GM12872 (cell line): ENCODE measurements at regions not wholly inside any gene's neighbourhood (a gene's known extent, or its start where the extent isn't known, plus 50 kb on each side); places are given as distances from the start of the nearest gene placed in this dataset.

Experiments
- CTCF ChIP-seq: IDR thresholded peaks from 3 replicates; pipeline ENCODE4 v1.5.1; 2011; ENCODE audit warnings: low read depth, mild to moderate bottlenecking, low read length, moderate library complexity; ENCODE audit not compliant: insufficient read depth

- TF ChIP-seq CTCF = no peak
These were observed 850.6 kb upstream of the CHAC2 start for GRCh38 chr2:52916981-52917380.

DNA sequence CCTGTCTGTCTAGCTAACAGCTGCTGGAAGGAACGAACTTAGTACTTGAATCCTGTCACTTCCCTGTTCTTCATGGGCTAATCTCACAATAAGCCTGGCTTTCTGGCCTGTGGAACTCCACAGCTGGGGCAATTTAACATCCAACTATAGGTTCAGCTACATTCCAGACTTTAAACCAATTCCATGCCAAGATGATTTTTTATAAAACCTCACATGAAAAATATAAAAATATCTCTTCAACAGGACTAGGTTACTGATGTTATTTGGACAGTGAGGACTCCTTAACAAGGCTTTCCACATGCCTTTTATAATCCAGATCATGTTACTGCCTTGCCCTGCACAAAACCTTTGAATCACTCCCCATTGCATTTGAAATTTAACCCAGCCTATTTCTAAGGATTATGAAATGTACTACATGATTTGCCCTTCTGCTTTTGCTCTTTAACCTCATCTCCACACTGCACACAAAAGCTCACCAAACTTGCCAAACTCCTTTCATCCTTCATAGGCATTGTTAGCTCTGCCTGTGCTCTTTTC, 863.2 kb upstream of the CHAC2 start:
- TF ChIP-seq CTCF = no peak

GRCh38 chr2:52897511-52898044, 870.0 kb upstream of the CHAC2 start:
- TF ChIP-seq CTCF = no peak

- no peak for TF ChIP-seq CTCF
These were observed 871.8 kb upstream of the CHAC2 start for GRCh38 chr2:52895726-52896340.

DNA sequence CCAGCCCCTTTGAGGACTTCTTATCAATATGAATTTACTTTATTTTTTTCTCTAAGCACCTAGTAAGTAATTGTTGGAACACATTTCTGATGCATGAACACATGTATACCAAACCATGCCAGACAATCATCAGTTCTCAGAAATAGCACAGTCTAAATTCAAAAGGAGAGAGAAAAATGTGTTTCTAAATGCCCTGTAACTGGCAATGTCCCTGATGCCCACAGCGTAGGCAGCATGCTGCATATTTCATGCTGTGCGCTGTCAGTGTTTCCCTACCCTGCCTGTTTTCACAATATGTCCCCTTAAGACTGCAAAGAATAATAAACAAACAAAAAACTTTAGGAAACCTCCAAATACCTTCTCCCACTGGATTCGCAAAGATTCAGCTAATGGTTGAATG, 881.0 kb upstream of the CHAC2 start:
- no peak for TF ChIP-seq CTCF

DNA sequence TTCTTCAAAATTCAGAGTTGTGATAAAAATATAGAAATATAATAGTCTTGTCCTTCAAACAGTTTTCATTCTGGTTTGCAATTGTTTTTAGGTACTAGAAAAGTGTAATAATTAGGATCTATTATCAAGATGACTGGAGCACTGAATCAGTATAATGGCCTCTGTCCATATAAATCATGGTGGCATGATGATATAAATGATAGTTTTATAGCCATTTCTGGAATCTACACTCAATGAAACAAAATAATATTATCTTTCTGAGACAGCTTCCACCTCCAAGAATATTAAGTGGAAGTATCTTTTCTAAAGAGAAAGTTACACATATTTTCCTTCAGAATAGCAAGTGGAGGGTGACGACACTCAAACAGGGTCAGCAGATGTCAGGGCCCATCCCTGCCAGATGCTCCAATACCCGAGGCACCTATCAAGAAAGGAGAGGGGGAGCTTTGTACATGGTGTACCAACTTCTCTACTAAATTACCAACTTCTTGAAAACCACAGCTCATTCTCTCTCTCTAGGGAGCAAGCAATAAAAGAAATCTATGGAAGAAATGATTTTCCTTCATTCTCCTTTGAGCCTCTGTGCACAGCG, 882.7 kb upstream of the CHAC2 start:
- no peak for TF ChIP-seq CTCF

GRCh38 chr2:52882974-52883373, 884.6 kb upstream of the CHAC2 start:
- no peak for TF ChIP-seq CTCF
